Neural progenitor cell (in vitro differentiated cells): ENCODE measurements at regions not wholly inside any gene's neighbourhood (a gene's known extent, or its start where the extent isn't known, plus 50 kb on each side); places are given as distances from the start of the nearest gene placed in this dataset.
A peak's percentile ranks its signal among the peaks of the same experiment; 100 is the strongest.

Experiments
- DNase-seq: peaks from one replicate; pipeline ENCODE4 v3.0.0-alpha.2; 2016; ENCODE audit warnings: low spot score
- H2AFZ ChIP-seq: fragments of 200-600 bp; sonication (generic); replicated peaks from 2 replicates; pipeline ENCODE4 v1.6.1; 2016; ENCODE audit warnings: antibody characterized with exemption
- H3F3A ChIP-seq: fragments of 200-600 bp; sonication (generic); 2 replicates; pipeline ENCODE4 v1.6.1; 2016; ENCODE audit warnings: antibody characterized with exemption, low read depth
- H3K27ac ChIP-seq: fragments of 200-600 bp; sonication (generic); 2 replicates; pipeline ENCODE4 v1.5.1; 2016; ENCODE audit warnings: mild to moderate bottlenecking
- H3K27me3 ChIP-seq: fragments of 200-600 bp; sonication (generic); 2 replicates; pipeline ENCODE4 v1.6.1; 2016; ENCODE audit warnings: mild to moderate bottlenecking, moderate library complexity
- H3K36me3 ChIP-seq: fragments of 200-600 bp; sonication (generic); 2 replicates; pipeline ENCODE4 v1.5.1; 2016
- H3K4me1 ChIP-seq: fragments of 200-600 bp; sonication (generic); 2 replicates; pipeline ENCODE4 v1.6.1; 2016; ENCODE audit warnings: mixed run types
- H3K4me2 ChIP-seq: fragments of 200-600 bp; sonication (generic); 2 replicates; pipeline ENCODE4 v1.6.1; 2016
- H3K4me3 ChIP-seq: fragments of 200-600 bp; sonication (generic); 2 replicates; pipeline ENCODE4 v1.5.1; 2016
- H3K79me2 ChIP-seq: fragments of 200-600 bp; sonication (generic); 2 replicates; pipeline ENCODE4 v1.6.1; 2016; ENCODE audit warnings: low read depth
- H3K9ac ChIP-seq: fragments of 200-600 bp; sonication (generic); 2 replicates; pipeline ENCODE4 v1.6.1; 2016
- H3K9me3 ChIP-seq: fragments of 200-600 bp; sonication (generic); 2 replicates; pipeline ENCODE4 v1.5.1; 2016; ENCODE audit warnings: low read depth
- H4K20me1 ChIP-seq: fragments of 200-600 bp; sonication (generic); 2 replicates; pipeline ENCODE4 v1.6.1; 2016; ENCODE audit warnings: low read depth
- H3K27ac Mint-ChIP-seq: 3 replicates; pipeline ENCODE4 v1.8.0; 2021; ENCODE audit warnings: mixed read lengths
- H3K27me3 Mint-ChIP-seq: 2 replicates; pipeline ENCODE4 v1.8.0; 2022; ENCODE audit warnings: low read depth, mild to moderate bottlenecking, inconsistent platforms, moderate library complexity, mixed read lengths; ENCODE audit not compliant: insufficient read depth
- H3K36me3 Mint-ChIP-seq: 3 replicates; pipeline ENCODE4 v1.8.0; 2021; ENCODE audit warnings: mixed read lengths
- H3K4me1 Mint-ChIP-seq: 3 replicates; pipeline ENCODE4 v1.8.0; 2021; ENCODE audit warnings: mixed read lengths
- H3K4me3 Mint-ChIP-seq: 3 replicates; pipeline ENCODE4 v1.8.0; 2021; ENCODE audit warnings: mild to moderate bottlenecking, moderate library complexity, mixed read lengths
- H3K9me3 Mint-ChIP-seq: 3 replicates; pipeline ENCODE4 v1.8.0; 2020; ENCODE audit warnings: mixed read lengths
- CTCF ChIP-seq: fragments of 200-600 bp; sonication (generic); IDR thresholded peaks from 2 replicates; pipeline ENCODE4 v1.5.1; 2017; ENCODE audit warnings: antibody characterized with exemption, mild to moderate bottlenecking
- EZH2 ChIP-seq: fragments of 200-600 bp; sonication (generic); IDR thresholded peaks from 2 replicates; pipeline ENCODE4 v1.6.1; 2017; ENCODE audit warnings: antibody characterized with exemption, mild to moderate bottlenecking, moderate library complexity
- EZH2phosphoT487 ChIP-seq: fragments of 200-600 bp; sonication (generic); IDR thresholded peaks from 2 replicates; pipeline ENCODE4 v1.6.1; 2017; ENCODE audit warnings: antibody characterized with exemption

- Histone ChIP-seq H4K20me1 (no peaks in the 10 kb centered on the region), H3K4me2 (no peak overlapping the region), H3K27ac (no peak overlapping the region), H3F3A (no peaks in the 10 kb centered on the region), H2AFZ (no peak overlapping the region), H3K4me3 (no peak overlapping the region), H3K9ac (no peak overlapping the region), H3K9me3 (peaks cover 5% of the 10 kb centered on the region), H3K79me2 (no peaks in the 10 kb centered on the region), H3K27me3 (no peaks in the 10 kb centered on the region), H3K36me3 (peaks cover 5% of the 10 kb centered on the region), H3K4me1 (no peaks in the 10 kb centered on the region)
- Mint-ChIP-seq H3K4me3 (no peak overlapping the region), H3K27ac (no peak overlapping the region), H3K27me3 (peaks cover 9% of the 10 kb centered on the region), H3K36me3 (no peaks in the 10 kb centered on the region), H3K4me1 (no peaks in the 10 kb centered on the region), H3K9me3 (peaks cover 7% of the 10 kb centered on the region)
- TF ChIP-seq CTCF (no peak), EZH2phosphoT487 (no peak), EZH2 (no peak)
- no peak for DNase-seq
Observed at GRCh38 chr22:47240116-47240515, 477.7 kb downstream of the TBC1D22A start.

GRCh38 chr22:47239474-47239860 lies 477.0 kb downstream of the TBC1D22A start:
- H3K27ac Mint-ChIP-seq, result no peak overlapping the region
- H3K4me1 Mint-ChIP-seq, result no peaks in the 10 kb centered on the region
- Histone ChIP-seq H3K27ac (no peak overlapping the region), H3K27me3 (no peaks in the 10 kb centered on the region), H3K4me1 (no peaks in the 10 kb centered on the region), H3K36me3 (peaks cover 5% of the 10 kb centered on the region), H3K9ac (no peak overlapping the region), H2AFZ (no peak overlapping the region), H3K79me2 (no peaks in the 10 kb centered on the region), H3K9me3 (peaks cover 5% of the 10 kb centered on the region), H3F3A (no peaks in the 10 kb centered on the region), H3K4me3 (no peak overlapping the region), H4K20me1 (no peaks in the 10 kb centered on the region), H3K4me2 (no peak overlapping the region)
- peaks cover 5% of the 10 kb centered on the region for H3K27me3 Mint-ChIP-seq
- peak overlapping the region; percentile 14 for H3K4me3 Mint-ChIP-seq
- peaks cover 5% of the 10 kb centered on the region for H3K9me3 Mint-ChIP-seq
- H3K36me3 Mint-ChIP-seq, result no peaks in the 10 kb centered on the region
- DNase-seq, result no peak
- no peak for TF ChIP-seq CTCF
- TF ChIP-seq EZH2phosphoT487, result no peak
- TF ChIP-seq EZH2, result no peak

- Histone ChIP-seq H3K4me2 (no peak overlapping the region), H4K20me1 (no peaks in the 10 kb centered on the region), H3K27me3 (no peaks in the 10 kb centered on the region), H3F3A (no peaks in the 10 kb centered on the region), H3K4me3 (no peak overlapping the region), H3K27ac (no peak overlapping the region), H3K36me3 (peaks cover 5% of the 10 kb centered on the region), H3K4me1 (no peaks in the 10 kb centered on the region), H3K9me3 (peaks cover 5% of the 10 kb centered on the region), H3K9ac (no peak overlapping the region), H2AFZ (no peak overlapping the region), H3K79me2 (no peaks in the 10 kb centered on the region)
- Mint-ChIP-seq H3K9me3 (peaks cover 4% of the 10 kb centered on the region), H3K36me3 (no peaks in the 10 kb centered on the region), H3K4me1 (no peaks in the 10 kb centered on the region), H3K27me3 (peaks cover 4% of the 10 kb centered on the region), H3K27ac (no peak overlapping the region), H3K4me3 (peak overlapping the region; percentile 14)
- DNase-seq, result no peak
- TF ChIP-seq EZH2 (no peak), CTCF (no peak), EZH2phosphoT487 (no peak)
Observed at GRCh38 chr22:47238690-47239473, 476.4 kb downstream of the TBC1D22A start.
